K562 (cell line): ENCODE measurements at regions not wholly inside any gene's neighbourhood (a gene's known extent, or its start where the extent isn't known, plus 50 kb on each side); places are given as distances from the start of the nearest gene placed in this dataset.

Source experiments
- ATAC-seq: fragments of 200-7000 bp; cut with Tn5 transposase; 3 replicates; pipeline ENCODE4 v1.9.1; 2020; ENCODE audit warnings: moderate library complexity
- BruUV-seq: library from RNA; stranded (reverse); fragments of 400-500 nt; replicated peaks from 2 replicates; lab custom pipeline; 2021; lab: Mats Ljungman, UMichigan
- CTCF ChIA-PET: fragments of 300-600 bp; formaldehyde crosslinking; extraction: SDS; loops from one replicate; lab custom pipeline; 2021; ENCODE audit warnings: low intra/inter-chr PET ratio; lab: Yijun Ruan, JAX
- POLR2A ChIA-PET: fragments of 300-600, 350-650 bp; sonication (Branson Sonifier 250); formaldehyde crosslinking; extraction: SDS; loops from one replicate; lab custom pipeline; 2021; ENCODE audit warnings: antibody characterized with exemption, inconsistent platforms; lab: Yijun Ruan, JAX
- DNase-seq, 4 experiments: peaks; one replicate each; pipeline versions ENCODE4 v3.0.0 to v3.0.0-alpha.2; 2011 to 2018; ENCODE audit warnings: low spot score in 3 of 4, mixed read lengths in 3 of 4; ENCODE audit errors: extremely low read depth in 1 of 4
- FAIRE-seq: peaks from 2 replicates; lab custom pipeline; 2011; peaks lifted over from hg19 to GRCh38; lab: Jason Lieb, UNC
- H2AFZ ChIP-seq: 2 replicates; pipeline ENCODE4 v1.6.0; 2011; ENCODE audit warnings: low read depth, low read length, control low read depth, inconsistent platforms
- H3K27ac ChIP-seq: fragments of 200-600 bp; 3 replicates; pipeline ENCODE4 v1.8.0; 2011; ENCODE audit warnings: low read depth, mild to moderate bottlenecking, control low read depth, inconsistent platforms, low read length, moderate library complexity, mixed read lengths; ENCODE audit errors: extremely low read depth
- H3K27me3 ChIP-seq, 2 experiments: fragments of 300-600 bp in 1 of 2; 2 replicates in 1 of 2; 3 replicates in 1 of 2; pipeline versions ENCODE4 v1.6.0 to v1.8.0; 2011; ENCODE audit warnings: inconsistent platforms in 2 of 2, low read length in 2 of 2, mild to moderate bottlenecking in 1 of 2, mixed read lengths in 1 of 2, moderate library complexity in 1 of 2; ENCODE audit not compliant: control insufficient read depth in 2 of 2, insufficient read depth in 2 of 2
- H3K36me3 ChIP-seq: fragments of 300-600 bp; 3 replicates; pipeline ENCODE4 v1.8.0; 2011; ENCODE audit warnings: mild to moderate bottlenecking, low read length, inconsistent platforms; ENCODE audit not compliant: control insufficient read depth, insufficient read depth
- H3K4me1 ChIP-seq, 2 experiments: fragments of 200-600 bp in 1 of 2; replicated peaks in 1 of 2; 2 replicates in 1 of 2; 3 replicates in 1 of 2; pipeline versions ENCODE4 v1.5.1 to v1.8.0; 2011; ENCODE audit warnings: inconsistent platforms in 2 of 2, low read length in 2 of 2, mild to moderate bottlenecking in 1 of 2, mixed read lengths in 1 of 2, moderate library complexity in 1 of 2; ENCODE audit not compliant: control insufficient read depth in 2 of 2, insufficient read depth in 2 of 2
- H3K4me2 ChIP-seq: 2 replicates; pipeline ENCODE4 v1.6.1; 2011; ENCODE audit warnings: low read length, control low read depth, inconsistent platforms, mixed read lengths; ENCODE audit not compliant: insufficient read depth
- H3K4me3 ChIP-seq: fragments of 200-600 bp; sonication (generic), shearing (Covaris generic); 2 replicates; pipeline ENCODE4 v1.5.1; 2016; ENCODE audit warnings: control low read depth, inconsistent platforms
- H3K79me2 ChIP-seq: fragments of 200-600 bp; 3 replicates; pipeline ENCODE4 v1.8.0; 2011; ENCODE audit warnings: low read length, inconsistent platforms; ENCODE audit not compliant: control insufficient read depth, insufficient read depth
- H3K9ac ChIP-seq, 2 experiments: 2 replicates each; pipeline versions ENCODE4 v1.6.0 to v1.6.1; 2011; ENCODE audit warnings: low read depth in 2 of 2, low read length in 2 of 2, control low read depth in 1 of 2, inconsistent platforms in 1 of 2, mild to moderate bottlenecking in 1 of 2, mixed read lengths in 1 of 2; ENCODE audit not compliant: insufficient read depth in 1 of 2
- H3K9me1 ChIP-seq: one replicate; pipeline ENCODE4 v1.6.0; 2011; ENCODE audit warnings: inconsistent platforms, mild to moderate bottlenecking, low read length, moderate library complexity; ENCODE audit not compliant: control insufficient read depth, insufficient read depth
- H3K9me3 ChIP-seq: replicated peaks from 2 replicates; pipeline ENCODE4 v1.5.1; 2011; ENCODE audit warnings: low read depth, low read length, inconsistent platforms; ENCODE audit not compliant: control insufficient read depth, insufficient read depth
- H4K20me1 ChIP-seq: replicated peaks from 2 replicates; pipeline ENCODE4 v1.6.1; 2011; ENCODE audit warnings: low read length, inconsistent platforms, mixed read lengths; ENCODE audit not compliant: control insufficient read depth, insufficient read depth
- E2F8 ChIP-seq: fragments of 450-650 bp; IDR thresholded peaks from 2 replicates; pipeline ENCODE4 v1.7.1; 2018; ENCODE audit warnings: mild to moderate bottlenecking, low read depth; ENCODE audit not compliant: partially characterized antibody
- EGR1 ChIP-seq: fragments of 450-650 bp; conservative IDR thresholded peaks from 2 replicates; pipeline ENCODE4 v1.6.1; 2017; ENCODE audit warnings: mild to moderate bottlenecking
- FOXK2 ChIP-seq, 2 experiments: fragments of 450-650 bp; IDR thresholded peaks in 1 of 2; conservative IDR thresholded peaks in 1 of 2; 2 replicates each; pipeline ENCODE4 v1.6.1; 2016; ENCODE audit warnings: low read depth in 2 of 2, mild to moderate bottlenecking in 1 of 2
- NCOA6 ChIP-seq: fragments of 450-650 bp; IDR thresholded peaks from 2 replicates; pipeline ENCODE4 v1.6.1; 2017; ENCODE audit warnings: mild to moderate bottlenecking
- PHB ChIP-seq: fragments of 250-450 bp; sonication (Bioruptor Pico); IDR thresholded peaks from 2 replicates; pipeline ENCODE4 v1.5.0; 2021
- PREB ChIP-seq: sonication (generic); formaldehyde crosslinking; IDR thresholded peaks from 2 replicates; pipeline ENCODE4 v1.8.1; 2023; ENCODE audit warnings: mild to moderate bottlenecking, missing genetic modification reagents
- SRSF1 ChIP-seq: fragments of 200-400 bp; formaldehyde crosslinking; IDR thresholded peaks from 2 replicates; pipeline ENCODE4 v1.6.1; 2017; ENCODE audit warnings: mild to moderate bottlenecking, low read depth, low read length, moderate library complexity
- VEZF1 ChIP-seq: fragments of 200-800 bp; sonication (Bioruptor generic); IDR thresholded peaks from 2 replicates; pipeline ENCODE4 v1.6.1; 2017; ENCODE audit warnings: missing genetic modification characterization, missing compliant biosample characterization
- ZBTB34 ChIP-seq: fragments of 250-450 bp; sonication (Bioruptor Pico); IDR thresholded peaks from 2 replicates; pipeline ENCODE4 v1.8.0; 2021; ENCODE audit warnings: mild to moderate bottlenecking, moderate library complexity
- ZNF507 ChIP-seq: conservative IDR thresholded peaks from 2 replicates; pipeline ENCODE4 v1.6.1; 2017; ENCODE audit warnings: missing genetic modification characterization, missing compliant biosample characterization
- ZNF592 ChIP-seq: fragments of 450-650 bp; IDR thresholded peaks from 2 replicates; pipeline ENCODE4 v1.6.1; 2017; ENCODE audit warnings: antibody characterized with exemption, mild to moderate bottlenecking
- WGBS: fragments of 100-300 bp; shearing (Covaris generic); methylation state at CpG from one replicate; pipeline ENCODE4 v1.1.6; 2016; ENCODE audit warnings: low coverage, mixed read lengths; ENCODE audit not compliant: insufficient coverage; ENCODE audit errors: missing lambda C conversion rate; 5-methylcytosine and 5-hydroxymethylcytosine counted together
- in situ Hi-C: fragments of 300-500 bp; cut with MboI; formaldehyde crosslinking; loops from 4 replicates; pipeline ENCODE4 v1.15.0; 2018; ENCODE audit warnings: inconsistent platforms, mixed read lengths
- intact Hi-C: fragments of 100-400 bp; cut with micrococcal nuclease; formaldehyde crosslinking; loops from 2 replicates; pipeline ENCODE4 v1.14.2; 2022

GRCh38 chr20:58130581-58130980 is 97.9 kb downstream of the ANKRD60 start:
- Histone ChIP-seq H4K20me1 (0 out of 2 replicates have a peak, but pooled peaks cover 9% of the 10 kb centered on the region), H2AFZ (no peak overlapping the region), H3K9me3 (no peaks in the 10 kb centered on the region), H3K4me2 (no peak overlapping the region), H3K9ac (no peak overlapping the region), H3K27me3 (peaks cover 19 to 36% of the 10 kb centered on the region in 2 experiments; a peak in 4 of 5 replicates), H3K4me1 (no peaks in the 10 kb centered on the region), H3K9me1 (no peaks in the 10 kb centered on the region)
- POLR2A ChIA-PET: interaction anchor here (0.7 kb wide), 1 partner anchor 11 kb away, joined by 3 read pairs; no protein-coding TSS in a partner anchor
- DNase-seq (no peak), ATAC-seq (no peak)
- 2% methylated on average over 12 of the region's 14 CpGs for WGBS
- in situ Hi-C loops: no loop called here
- intact Hi-C loops: no loop called here
- TF ChIP-seq ZNF507 (tag): no peak
- no peak for TF ChIP-seq ZNF592
- TF ChIP-seq FOXK2 (conservative IDR thresholded peaks at IDR 0.05 in 1 of 2, IDR thresholded peaks at IDR 0.05 in 1 of 2; ENCODE audit: low read depth in 2 of 2): no peak
- TF ChIP-seq PHB (CRISPR knock-in tag): no peak
- TF ChIP-seq E2F8: no peak
- TF ChIP-seq SRSF1: no peak
- TF ChIP-seq PREB (CRISPR knock-in tag): no peak
- TF ChIP-seq NCOA6: no peak
- no peak for TF ChIP-seq VEZF1
- TF ChIP-seq ZBTB34 (CRISPR knock-in tag): no peak
- no peak for TF ChIP-seq EGR1
- TF ChIP-seq, all 486 proteins: peak for 0
- H3K4me3 ChIP-seq: no peak overlapping the region
- no peaks in the 10 kb centered on the region for H3K79me2 ChIP-seq
- FAIRE-seq: no peak
- H3K27ac ChIP-seq: no peak overlapping the region
- CTCF ChIA-PET: no interaction called here
- no peaks in the 10 kb centered on the region for H3K36me3 ChIP-seq
- BruUV-seq: no TSS peak
